GM18868 (cell line): ENCODE measurements at regions not wholly inside any gene's neighbourhood (a gene's known extent, or its start where the extent isn't known, plus 50 kb on each side); places are given as distances from the start of the nearest gene placed in this dataset.

ENCODE experiments used
- ATAC-seq: cut with Tn5 transposase; IDR thresholded peaks from one replicate; pipeline ENCODE4 v1.9.1; 2021; ENCODE audit warnings: mild to moderate bottlenecking, moderate library complexity; ENCODE audit not compliant: unreplicated experiment

DNA sequence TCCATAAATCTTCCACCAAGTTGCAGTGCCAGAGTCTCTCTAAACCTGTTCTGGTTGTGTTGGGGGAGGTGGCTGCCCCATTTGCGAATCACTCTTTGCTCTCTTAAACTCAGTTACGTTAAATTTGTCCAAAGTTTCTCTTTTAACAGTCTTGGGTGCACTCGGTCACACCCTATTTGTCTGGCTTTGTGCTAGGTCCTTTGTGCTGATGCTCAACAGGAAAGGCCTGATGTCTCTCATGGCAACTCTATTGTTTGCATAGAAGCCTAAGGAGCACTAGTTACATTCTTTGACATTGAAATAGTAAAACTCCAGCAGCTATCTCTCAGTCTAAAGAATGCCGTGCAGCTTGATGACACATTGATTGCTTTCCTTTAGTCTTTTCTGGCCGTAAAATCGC is 105.1 kb downstream of the TRMT11 start:
- no peak for ATAC-seq

DNA sequence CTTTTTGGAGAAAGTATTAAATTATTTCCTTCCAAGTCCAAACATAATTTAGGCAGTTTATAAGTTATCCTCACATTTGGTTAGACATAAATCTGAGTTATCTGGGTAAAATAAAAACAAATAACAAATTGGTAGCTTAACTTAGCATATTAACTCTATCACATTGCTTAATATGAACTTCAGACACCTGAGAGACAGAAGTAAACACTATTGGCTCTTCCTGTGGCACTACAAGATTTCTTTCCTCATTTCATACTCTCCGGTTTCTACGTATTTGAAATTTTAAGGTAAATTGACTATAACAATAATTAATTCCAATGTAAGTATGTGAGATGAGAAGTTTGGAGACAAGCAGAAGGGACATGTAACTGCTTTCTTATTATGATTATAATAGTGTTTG is 106.8 kb downstream of the TRMT11 start:
- ATAC-seq, result no peak

DNA sequence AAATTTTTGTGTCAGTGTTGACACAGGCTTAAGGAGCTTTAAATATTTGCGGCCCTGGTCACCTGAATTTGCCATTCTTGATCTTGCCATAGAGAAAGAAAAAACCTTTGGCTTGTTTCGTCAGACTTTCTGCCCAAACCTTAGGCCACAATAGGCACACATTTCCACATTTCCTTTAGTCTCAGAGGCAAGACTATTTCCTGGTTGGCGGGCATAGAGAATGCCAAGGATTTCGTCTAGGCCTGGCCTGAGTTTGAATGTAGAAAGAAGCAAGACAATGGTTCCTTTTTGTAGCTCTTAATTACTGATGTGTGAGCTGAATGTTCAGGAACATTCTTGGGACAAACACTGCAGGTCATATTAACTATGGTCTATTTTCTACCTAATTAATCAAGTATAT is 108.1 kb downstream of the TRMT11 start:
- ATAC-seq, result no peak

DNA sequence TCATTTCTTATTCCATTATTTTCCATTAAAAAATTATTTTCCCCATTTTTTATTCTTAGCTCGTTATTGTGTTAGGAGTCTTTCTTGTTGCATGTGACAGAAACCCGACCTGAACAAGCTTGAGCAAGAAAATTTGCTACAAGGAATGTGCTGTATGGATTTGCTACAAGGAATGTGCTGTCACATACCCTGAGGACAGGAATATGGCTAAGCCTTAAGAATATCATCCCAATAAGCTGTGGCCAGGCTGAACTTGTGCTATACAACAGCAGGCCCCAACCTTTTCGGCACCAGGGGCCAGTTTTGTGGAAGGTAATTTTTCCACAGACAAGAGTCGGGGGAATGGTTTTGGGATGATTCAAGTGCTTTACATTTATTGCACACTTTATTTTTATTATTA is 114.0 kb downstream of the TRMT11 start:
- ATAC-seq, result no peak

DNA sequence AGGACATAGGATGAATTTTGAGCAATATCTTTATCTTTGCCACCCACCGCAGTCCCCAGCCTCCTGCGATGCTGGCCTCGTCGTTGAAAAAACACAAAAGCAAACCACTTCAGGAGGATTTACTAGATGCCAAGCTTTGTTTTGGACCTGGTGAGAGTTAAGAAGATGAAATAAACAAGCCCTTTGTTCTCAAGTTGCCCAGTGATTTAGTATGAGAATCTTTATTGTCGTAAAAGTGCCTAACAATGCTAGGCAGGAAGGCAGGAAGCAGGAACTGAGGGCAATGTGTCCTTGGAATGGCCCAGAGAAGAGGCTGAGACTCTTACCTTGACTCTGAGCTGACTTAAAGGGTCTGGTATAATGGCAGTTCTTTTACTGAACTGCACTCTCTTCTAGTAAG is 116.0 kb downstream of the TRMT11 start:
- ATAC-seq, result no peak

DNA sequence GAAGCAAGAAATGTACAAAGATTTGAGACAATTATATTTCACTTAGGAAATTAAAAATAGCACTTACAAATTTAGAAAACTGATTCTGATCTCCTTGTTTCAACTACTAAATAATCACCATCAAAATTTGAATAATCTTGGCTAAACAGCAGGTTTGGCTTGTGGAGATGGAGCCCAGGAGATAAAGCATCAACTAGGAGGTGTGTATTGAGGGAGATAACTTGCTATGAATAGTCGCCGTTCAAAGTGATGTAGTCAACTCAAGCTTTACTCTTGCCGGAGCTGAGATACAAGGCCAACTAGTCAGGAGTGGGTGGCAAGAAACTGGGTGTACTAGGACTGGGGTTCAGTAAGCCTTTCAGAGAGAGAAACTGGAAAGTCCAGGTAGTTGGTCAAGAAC is 117.7 kb downstream of the TRMT11 start:
- no peak for ATAC-seq

DNA sequence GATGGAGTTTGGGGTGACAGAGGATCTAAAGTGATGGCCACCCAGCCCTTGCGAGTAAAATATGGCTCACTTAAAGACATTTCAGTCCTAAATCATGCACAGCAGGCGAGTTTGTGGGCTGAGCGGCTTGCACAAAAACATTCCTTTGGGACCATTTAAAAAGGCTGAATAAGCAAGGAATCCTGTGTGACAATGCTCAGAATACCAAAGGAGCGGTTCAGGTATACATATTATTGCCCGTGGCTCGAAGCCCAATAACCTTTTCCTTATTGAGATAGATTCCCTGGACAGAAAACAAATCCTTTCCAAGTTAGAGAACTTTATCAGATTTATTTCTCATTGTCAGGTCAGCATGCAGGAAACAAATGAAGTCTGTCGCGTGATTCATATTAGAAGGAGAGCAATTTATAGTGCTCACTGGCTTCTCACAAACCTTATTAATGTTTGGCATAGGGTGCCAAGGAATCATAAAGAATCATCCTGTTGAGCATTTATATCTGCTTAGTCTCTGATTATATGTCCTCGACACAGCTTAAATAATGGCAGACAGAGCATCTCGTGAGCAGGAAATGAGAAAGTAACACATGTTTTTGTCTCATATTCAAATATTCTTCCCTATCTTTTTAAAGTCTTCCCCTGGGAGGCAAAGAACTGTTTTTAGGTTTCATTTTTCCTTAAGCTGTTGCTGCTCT is 121.3 kb downstream of the TRMT11 start:
- no peak for ATAC-seq

DNA sequence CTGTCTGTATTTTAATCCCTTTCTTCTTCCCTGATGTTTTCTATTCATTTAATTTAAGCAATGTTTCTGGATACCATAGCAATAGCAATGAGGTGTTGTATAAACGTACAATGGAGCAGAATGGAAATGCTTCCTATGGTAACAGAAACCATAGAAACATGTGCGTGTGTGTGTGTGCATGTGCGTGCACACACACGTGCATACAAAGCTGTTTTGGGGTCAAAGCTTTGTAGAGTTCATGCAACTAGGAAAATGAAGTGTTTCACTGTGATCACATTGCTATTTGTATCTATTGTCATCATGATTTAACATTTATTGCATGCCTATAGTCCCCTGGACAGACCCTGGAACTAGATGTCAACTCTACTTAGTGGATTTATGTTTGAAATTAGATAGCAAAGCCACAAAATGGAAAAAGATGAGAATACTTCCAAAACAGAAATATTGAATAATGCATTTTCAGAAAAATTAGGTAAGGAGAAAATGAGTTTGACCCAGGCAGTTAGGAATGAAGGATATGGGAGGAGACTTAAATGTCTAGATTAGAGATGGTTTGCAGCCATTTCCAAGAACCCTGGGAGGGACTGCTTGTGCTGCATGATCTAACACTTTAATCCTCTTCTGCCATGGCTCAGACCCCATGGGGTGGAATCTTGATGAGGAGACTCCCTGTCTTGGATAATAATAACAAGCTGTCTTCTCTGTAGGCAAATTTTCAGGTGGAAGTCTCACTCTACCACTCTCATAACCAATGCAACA is 124.4 kb downstream of the TRMT11 start:
- no peak for ATAC-seq

DNA sequence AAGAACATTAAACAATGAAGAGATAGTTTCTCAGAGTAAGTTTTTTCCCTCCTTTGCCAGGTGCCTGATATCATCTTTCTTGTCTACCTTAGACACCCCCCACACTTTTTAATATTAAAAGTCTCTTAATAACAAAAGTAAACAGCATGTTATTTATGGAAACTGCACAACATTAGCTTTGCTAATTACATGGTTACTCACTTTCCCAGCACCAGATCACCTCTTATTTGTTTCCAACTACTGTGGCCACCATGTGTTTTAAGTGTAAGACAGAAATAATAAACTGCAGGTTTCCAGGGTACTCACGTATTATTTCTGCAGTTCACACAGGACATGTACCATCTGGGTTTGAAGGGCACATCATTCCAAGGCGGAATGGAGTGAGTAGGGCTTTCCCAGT is 125.0 kb downstream of the TRMT11 start:
- ATAC-seq, result no peak

DNA sequence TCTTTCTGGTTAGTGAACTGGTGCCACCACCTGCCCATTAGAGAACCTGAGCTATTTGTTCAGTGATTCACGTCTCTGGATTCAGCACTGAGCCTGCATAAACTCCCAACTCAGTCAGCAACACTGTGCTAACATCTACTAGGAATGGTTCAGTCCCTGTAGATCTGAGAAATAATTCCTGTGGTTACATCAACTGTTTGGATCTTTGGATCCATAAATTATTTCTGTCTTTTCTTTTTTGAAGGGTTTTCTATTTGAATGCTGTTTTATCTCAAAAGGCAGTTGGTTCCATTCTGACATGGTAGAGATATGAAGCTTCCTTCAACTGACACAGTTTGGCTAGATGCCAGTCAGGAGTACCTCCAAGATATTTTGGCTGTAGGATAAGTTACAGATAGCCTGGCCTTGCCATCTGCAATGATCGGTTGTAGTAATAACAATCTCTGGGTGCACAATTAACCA is 125.9 kb downstream of the TRMT11 start:
- ATAC-seq, result no peak

DNA sequence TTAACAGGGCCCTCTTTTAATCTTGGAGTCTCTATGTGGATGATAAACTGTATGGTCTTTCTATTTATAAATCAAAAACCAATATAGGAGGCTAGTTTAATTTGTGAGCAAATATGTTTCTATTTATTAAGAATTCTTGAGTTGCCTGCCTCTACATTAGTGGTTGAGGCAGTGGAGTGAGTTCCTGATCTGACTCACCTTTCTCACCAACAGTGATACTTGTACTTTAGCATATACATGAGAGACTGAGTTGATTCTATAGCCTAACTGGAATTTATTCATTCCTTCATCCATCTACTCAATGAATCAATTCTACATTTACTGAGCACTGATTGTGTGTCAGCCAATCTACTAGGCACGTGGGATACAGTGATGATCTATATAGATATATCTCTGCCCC is 126.9 kb downstream of the TRMT11 start:
- ATAC-seq, result peak; percentile 85

DNA sequence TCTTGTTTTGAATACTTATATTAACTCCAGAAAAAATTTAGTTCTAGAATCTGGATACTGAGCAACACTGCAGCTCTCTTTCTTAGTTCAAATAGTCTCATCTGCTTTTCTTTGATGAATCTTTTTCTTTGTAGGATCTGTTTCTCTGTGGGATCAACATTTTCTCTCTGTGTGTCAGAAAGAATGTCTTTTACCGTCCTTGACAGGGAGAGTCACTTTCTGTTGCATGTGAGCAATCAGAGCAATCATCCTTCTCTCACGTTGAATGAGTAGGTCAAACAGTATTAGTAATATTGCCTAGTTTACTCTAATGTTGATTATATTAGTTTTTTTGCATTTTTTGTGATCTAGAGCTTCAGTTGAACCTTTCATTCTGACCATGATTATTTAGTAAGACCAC is 130.9 kb downstream of the TRMT11 start:
- no peak for ATAC-seq

DNA sequence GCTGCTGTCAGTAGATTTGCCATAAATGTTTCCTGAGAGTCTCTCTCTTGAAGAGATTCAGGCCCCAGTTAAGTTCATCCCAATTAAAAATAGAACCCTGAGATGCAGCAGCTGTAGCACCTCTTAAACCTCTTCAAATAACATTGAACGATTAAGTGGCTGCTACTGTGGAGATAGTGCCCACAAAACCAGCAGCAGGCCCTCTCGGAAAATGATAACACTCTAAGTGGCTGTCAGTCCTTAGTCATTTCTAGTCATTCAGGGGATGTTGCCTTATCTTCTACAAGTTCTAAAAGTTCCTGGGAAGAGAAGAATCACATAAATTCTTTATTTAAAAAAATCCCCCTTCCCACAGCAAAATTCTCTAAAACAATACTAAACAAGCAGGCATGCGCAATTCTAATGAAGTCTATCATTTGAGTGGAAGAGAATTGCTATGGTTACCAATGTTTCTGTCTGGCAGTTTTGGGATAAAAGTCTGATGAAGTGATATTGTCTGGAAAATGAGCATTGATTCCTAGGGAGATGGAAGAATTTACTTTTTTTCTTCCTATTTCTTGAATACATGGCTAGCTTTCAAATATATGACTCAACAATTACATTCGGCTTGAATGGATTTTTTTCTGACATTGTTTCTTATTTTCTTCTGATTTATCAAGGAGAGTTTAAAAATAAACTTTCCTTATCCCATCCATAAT is 131.9 kb downstream of the TRMT11 start:
- no peak for ATAC-seq

DNA sequence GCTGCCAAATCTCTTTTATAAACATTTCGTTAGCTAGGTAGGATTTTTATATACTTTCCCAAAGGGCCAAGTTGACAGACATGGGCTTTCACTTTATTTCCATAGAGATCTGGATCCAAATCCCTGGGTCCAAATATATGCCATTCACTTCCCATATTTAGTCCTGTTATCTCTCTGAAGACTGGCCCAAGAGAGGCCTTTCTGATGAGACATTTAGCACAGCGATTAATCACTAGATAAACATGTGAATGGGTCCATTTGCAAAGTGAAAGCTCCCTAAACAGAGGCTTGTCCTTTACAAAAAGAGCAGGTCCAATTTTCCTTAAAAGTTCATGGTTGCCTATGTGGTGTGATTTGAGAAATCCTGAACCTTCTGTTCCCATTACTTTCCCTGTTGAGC is 132.6 kb downstream of the TRMT11 start:
- no peak for ATAC-seq

DNA sequence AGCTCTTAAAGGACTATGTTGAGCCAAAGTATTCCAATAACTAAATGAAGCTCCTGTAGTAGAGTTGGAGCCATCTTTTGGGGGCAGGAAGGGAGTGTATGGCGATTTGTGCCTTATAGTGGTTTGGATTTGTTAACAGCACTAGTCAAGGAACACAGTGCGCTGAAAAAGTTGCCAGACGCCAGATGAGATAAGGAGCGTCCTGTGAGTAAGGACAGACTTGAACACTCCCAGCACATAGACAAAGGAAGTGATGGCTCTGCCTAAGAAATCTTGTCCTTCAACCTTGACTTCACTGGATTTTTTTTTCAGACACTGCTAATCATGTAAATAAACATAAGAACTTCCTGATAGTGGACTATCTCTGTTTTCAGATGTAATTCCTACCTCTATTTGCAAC is 136.9 kb downstream of the TRMT11 start:
- no peak for ATAC-seq

DNA sequence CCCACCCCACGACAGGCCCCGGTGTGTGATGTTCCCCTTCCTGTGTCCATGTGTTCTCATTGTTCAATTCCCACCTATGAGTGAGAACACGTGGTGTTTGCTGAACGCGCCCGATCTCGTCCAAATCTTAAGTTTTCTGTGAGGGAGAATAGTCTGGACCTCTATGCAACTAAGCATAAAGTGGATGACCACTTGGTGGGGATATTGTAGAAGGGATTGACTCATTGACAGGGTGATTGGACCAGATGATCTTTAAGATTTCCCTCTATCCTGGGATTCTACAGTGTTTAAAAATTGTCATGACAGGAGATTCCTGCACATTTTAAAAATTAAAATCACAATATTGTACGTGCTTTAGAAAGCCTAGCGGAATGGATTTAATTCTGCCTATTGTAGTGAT is 141.3 kb downstream of the TRMT11 start:
- no peak for ATAC-seq

DNA sequence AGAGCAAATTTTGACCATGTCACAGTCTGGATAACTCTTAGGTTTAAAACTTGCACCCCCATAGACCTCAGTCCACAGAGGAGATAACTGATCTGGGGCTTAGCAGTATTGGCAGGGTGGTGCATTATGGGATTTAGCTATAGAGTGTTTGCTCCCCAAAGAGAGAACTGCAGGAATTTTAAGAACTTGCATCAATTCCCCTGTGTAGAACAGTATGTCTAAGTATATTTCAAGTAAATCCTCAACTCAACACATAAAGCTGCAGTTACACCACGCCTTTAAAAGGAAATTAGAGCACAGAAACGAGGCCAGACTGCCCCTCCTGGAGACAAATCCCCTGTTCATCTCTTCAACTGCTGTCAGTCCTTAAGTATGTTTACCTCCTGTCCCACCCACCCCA is 144.9 kb downstream of the TRMT11 start:
- ATAC-seq, result no peak

DNA sequence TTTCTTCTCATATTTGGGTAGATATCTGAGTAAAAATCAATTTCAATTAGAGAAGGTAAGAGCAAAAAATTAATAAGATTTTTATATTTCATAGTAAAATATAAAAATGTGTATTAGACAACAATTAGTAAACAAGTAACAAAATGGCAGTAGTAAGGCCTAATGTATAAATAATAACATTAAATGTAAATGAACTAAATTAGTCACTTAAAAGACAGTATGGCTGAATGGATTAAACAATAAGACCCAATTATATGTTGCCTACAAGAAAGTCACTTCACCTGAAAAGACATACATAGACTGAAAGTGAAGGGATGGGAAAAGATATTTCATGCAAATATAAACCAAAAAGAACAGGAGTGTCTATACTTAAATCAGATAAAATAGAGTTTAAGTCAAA is 147.6 kb downstream of the TRMT11 start:
- ATAC-seq, result no peak

DNA sequence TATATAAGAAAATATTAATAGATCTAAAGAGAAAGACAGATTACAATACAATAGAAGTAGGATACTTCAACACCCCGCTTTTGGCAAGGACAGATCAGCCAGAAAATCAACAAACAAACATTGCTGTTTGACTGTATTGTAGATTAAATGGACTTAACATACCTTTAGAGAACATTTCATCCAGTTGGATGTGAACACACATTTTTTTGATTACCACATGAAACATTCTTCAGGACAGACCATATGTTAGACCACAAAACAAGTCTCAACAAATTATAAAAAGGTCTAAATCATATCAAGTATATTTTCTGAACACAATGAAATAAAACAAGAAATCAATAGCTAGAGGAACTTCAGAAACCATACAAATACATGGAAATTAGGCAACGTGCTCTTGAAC is 148.2 kb downstream of the TRMT11 start:
- ATAC-seq, result no peak

DNA sequence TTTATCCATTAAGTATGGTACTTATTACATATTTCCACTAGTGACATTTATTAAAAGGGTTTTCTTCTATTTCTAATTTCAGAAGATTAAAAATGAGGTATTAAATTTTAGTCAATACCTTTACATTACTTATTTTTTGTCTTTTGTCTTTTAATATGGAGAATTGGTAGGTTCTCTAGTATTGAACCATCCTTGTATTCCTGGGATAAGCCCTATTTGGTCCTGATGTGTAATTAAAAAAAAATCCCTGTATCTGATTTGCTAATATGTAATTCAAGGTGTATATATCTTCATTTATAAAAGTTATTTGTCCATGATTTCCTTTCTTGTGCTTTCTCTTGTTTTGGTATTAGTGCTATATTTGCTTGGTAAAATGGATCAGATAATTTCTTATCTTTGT is 153.7 kb downstream of the TRMT11 start:
- ATAC-seq, result no peak

DNA sequence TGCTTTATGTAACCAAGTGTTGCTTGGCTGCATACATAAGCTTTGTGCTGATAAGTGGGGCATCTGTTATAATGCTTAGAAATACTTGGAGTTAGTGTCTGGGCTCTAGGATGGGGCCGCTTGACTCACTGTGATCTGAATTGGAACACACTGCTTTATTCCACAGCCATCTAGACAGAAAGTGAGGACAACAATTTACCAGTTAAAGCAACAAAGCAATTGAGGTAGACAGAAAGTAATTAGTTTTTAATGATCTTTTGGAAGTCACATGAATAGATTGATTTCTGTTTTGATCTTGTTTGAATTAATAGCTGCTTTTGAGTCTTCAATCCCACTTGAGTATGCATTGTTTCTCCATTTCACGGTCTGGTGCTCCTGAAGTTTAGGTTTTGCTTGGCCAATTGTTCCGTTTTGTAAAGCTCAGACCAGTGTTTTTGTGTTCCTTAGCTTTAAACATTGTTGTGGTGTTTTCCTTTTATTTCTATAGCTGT is 157.5 kb downstream of the TRMT11 start:
- no peak for ATAC-seq

DNA sequence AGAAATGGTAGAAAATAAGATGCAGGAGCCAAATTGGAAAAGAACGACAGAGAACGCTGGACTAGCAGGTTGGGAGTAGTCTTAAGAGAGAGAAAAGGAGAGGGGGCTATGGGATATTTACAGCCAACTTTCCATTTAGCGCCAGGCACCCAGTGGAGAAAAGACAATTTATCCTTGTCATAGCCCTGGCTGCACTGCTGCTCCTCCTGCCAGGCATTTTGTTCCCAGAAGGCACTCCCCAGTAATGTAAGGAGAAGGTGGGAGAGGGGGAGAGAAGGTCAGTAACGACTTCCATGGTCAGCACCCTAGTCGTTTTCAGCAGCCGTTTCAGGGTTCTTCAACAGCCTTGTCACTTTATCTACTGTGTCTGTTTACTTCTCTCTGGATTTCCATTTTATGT is 159.0 kb downstream of the TRMT11 start:
- no peak for ATAC-seq
